Transverse colon (tissue), 4 donors: ENCODE measurements at regions not wholly inside any gene's neighbourhood (a gene's known extent, or its start where the extent isn't known, plus 50 kb on each side); places are given as distances from the start of the nearest gene placed in this dataset.

Experiments
- DNase-seq: peaks from one replicate; pipeline ENCODE4 v3.0.0-alpha.2; 2019
- H3K27ac ChIP-seq, 4 donors: fragments of 200-600 bp; sonication (generic); 2 replicates each; pipeline ENCODE4 v1.5.1; 2016 to 2018; ENCODE audit warnings: inconsistent platforms in 4 of 4
- H3K27me3 ChIP-seq: fragments of 200-600 bp; sonication (generic); 2 replicates; pipeline ENCODE4 v1.5.1; 2017; ENCODE audit warnings: inconsistent platforms
- H3K36me3 ChIP-seq, 4 donors: fragments of 200-600 bp; sonication (generic); 2 replicates each; pipeline ENCODE4 v1.5.1; 2017 to 2019; ENCODE audit warnings: inconsistent platforms in 4 of 4
- H3K4me1 ChIP-seq, 4 donors: fragments of 200-600 bp; sonication (generic); 2 replicates each; pipeline ENCODE4 v1.5.1; 2017 to 2020; ENCODE audit warnings: inconsistent platforms in 4 of 4
- H3K4me3 ChIP-seq, 4 donors: fragments of 200-600 bp; sonication (generic); 1 replicate in 1 of 4; 2 replicates in 3 of 4; pipeline versions ENCODE4 v1.5.1 to v1.6.1; 2017 to 2019; ENCODE audit warnings: inconsistent platforms in 4 of 4
- H3K9me3 ChIP-seq, 2 donors: fragments of 200-600 bp; sonication (generic); 2 replicates each; pipeline ENCODE4 v1.5.1; 2017 to 2019; ENCODE audit warnings: inconsistent platforms in 2 of 2
- CTCF ChIP-seq, 5 experiments: fragments of 200-600 bp in 3 of 5; fragments of 450-650 bp in 2 of 5; sonication (generic) in 3 of 5; IDR thresholded peaks; 1 replicate in 2 of 5; 2 replicates in 3 of 5; pipeline ENCODE4 v1.5.1; 2016 to 2017; ENCODE audit warnings: antibody characterized with exemption in 5 of 5, inconsistent platforms in 3 of 5, mild to moderate bottlenecking in 2 of 5, moderate library complexity in 1 of 5
- EP300 ChIP-seq: sonication (generic); formaldehyde crosslinking; IDR thresholded peaks from one replicate; pipeline ENCODE4 v1.6.1; 2017; ENCODE audit warnings: antibody characterized with exemption, low read depth
- POLR2A ChIP-seq: fragments of 450-650 bp; IDR thresholded peaks from one replicate; pipeline ENCODE4 v1.6.1; 2016; ENCODE audit warnings: antibody characterized with exemption, mild to moderate bottlenecking, moderate library complexity
- POLR2AphosphoS5 ChIP-seq, 3 donors: sonication (generic); formaldehyde crosslinking; IDR thresholded peaks; one replicate each; pipeline ENCODE4 v1.6.1; 2016; ENCODE audit warnings: antibody characterized with exemption in 3 of 3
- WGBS, 2 donors: methylation state at CpG; one replicate each; pipeline ENCODE4 v1.1.5; 2018; ENCODE audit warnings: low coverage in 1 of 2; 5-methylcytosine and 5-hydroxymethylcytosine counted together
- in situ Hi-C, 4 donors: fragments of 200-750 bp; cut with MboI; loops; one replicate each; pipeline versions ENCODE4 v1.15.0 to v1.15.1; 2017; ENCODE audit warnings: low sequenced_read_pairs in 3 of 4, low pct_ligation_motif_present in 1 of 4, low pct_unique_long_range_greater_than_20kb in 1 of 4
- intact Hi-C: fragments of 100-400 bp; cut with DNase I; formaldehyde crosslinking; loops from one replicate; pipeline ENCODE4 v1.15.1; 2023; ENCODE audit warnings: low total_unique reads

- H3K9me3 ChIP-seq: no peaks in the 10 kb centered on the region
- peak; percentile 49 for DNase-seq
- intact Hi-C loops (no loop called here), in situ Hi-C loops (no loop called here)
- peak overlapping the region in 3 of 4 donors; percentile 18 to 58 (median 22) for H3K27ac ChIP-seq
- H3K36me3 ChIP-seq: no peaks in the 10 kb centered on the region
- no peak overlapping the region for H3K4me3 ChIP-seq
- WGBS, 2 donors: 64 to 89% methylated on average over 2 to 11 of the region's 12 CpGs
- H3K27me3 ChIP-seq: no peaks in the 10 kb centered on the region
- H3K4me1 ChIP-seq: no peaks in the 10 kb centered on the region
- TF ChIP-seq POLR2AphosphoS5 (IDR thresholded peaks at IDR 0.05): no peak
- TF ChIP-seq POLR2A: no peak
- TF ChIP-seq CTCF (IDR thresholded peaks at IDR 0.05): no peak
- no peak for TF ChIP-seq EP300
These were observed 54.1 kb upstream of the ID3 start for GRCh38 chr1:23613191-23614031.

- Histone ChIP-seq H3K36me3 (no peaks in the 10 kb centered on the region), H3K4me1 (no peaks in the 10 kb centered on the region), H3K27ac (no peak overlapping the region), H3K4me3 (no peak overlapping the region), H3K27me3 (no peaks in the 10 kb centered on the region), H3K9me3 (no peaks in the 10 kb centered on the region)
- intact Hi-C loops (no loop called here), in situ Hi-C loops (no loop called here)
- DNase-seq: no peak
- TF ChIP-seq EP300 (no peak), POLR2AphosphoS5 (IDR thresholded peaks at IDR 0.05) (no peak), POLR2A (no peak), CTCF (IDR thresholded peaks at IDR 0.05) (no peak)
- WGBS, 2 donors: 44 to 57% methylated on average over 1 to 4 of the region's 4 CpGs
These were observed 52.5 kb upstream of the ID3 start for GRCh38 chr1:23611601-23612327.

DNA sequence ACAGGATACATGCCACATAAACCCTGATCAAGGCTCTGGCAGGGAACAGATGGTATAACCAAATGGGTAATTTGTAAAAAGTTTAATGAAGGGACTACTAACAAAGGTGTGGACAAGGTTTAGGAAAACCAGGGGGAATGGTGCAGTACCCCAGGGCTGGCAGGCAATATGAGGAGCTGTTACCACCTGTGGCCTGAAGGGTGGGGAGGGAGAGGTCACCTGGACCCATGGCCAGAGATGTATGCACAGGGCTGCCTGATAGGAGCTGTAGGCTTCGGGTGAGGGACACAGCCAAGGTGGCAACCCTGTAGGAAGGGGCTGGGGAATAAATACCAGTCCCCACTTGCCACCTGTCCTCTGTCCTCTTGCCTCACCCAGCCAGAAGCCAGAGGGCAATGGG lies 51.4 kb upstream of the ID3 start:
- WGBS, 2 donors: 100% methylated on average over 1 of the region's 1 CpG; no CpG with 5 or more reads in 1 of the 2 donors
- TF ChIP-seq CTCF (IDR thresholded peaks at IDR 0.05) (no peak), EP300 (no peak), POLR2A (no peak), POLR2AphosphoS5 (IDR thresholded peaks at IDR 0.05) (no peak)
- no peaks in the 10 kb centered on the region for H3K9me3 ChIP-seq
- H3K4me1 ChIP-seq: no peaks in the 10 kb centered on the region
- in situ Hi-C loops: no loop called here
- no peak overlapping the region for H3K27ac ChIP-seq
- H3K36me3 ChIP-seq: no peaks in the 10 kb centered on the region
- no peak overlapping the region for H3K4me3 ChIP-seq
- no peaks in the 10 kb centered on the region for H3K27me3 ChIP-seq
- intact Hi-C loops: no loop called here
- no peak for DNase-seq

GRCh38 chr1:23609971-23610370 lies 50.7 kb upstream of the ID3 start:
- intact Hi-C loops: no loop called here
- no peak for DNase-seq
- no peak for TF ChIP-seq CTCF (IDR thresholded peaks at IDR 0.05)
- no peak for TF ChIP-seq POLR2AphosphoS5 (IDR thresholded peaks at IDR 0.05)
- TF ChIP-seq POLR2A: no peak
- TF ChIP-seq EP300: no peak
- Histone ChIP-seq H3K27me3 (no peaks in the 10 kb centered on the region), H3K27ac (no peak overlapping the region), H3K36me3 (no peaks in the 10 kb centered on the region), H3K4me1 (no peaks in the 10 kb centered on the region), H3K4me3 (no peak overlapping the region), H3K9me3 (no peaks in the 10 kb centered on the region)
- in situ Hi-C loops: no loop called here
- 60 to 80% methylated on average over 4 to 5 of the region's 5 CpGs for WGBS, 2 donors
